CD4-positive, alpha-beta T cell treated with Interleukin-4 for 1 hour (primary cell): ENCODE measurements at regions not wholly inside any gene's neighbourhood (a gene's known extent, or its start where the extent isn't known, plus 50 kb on each side); places are given as distances from the start of the nearest gene placed in this dataset.
"Not testable (repeated sequence)": the region's sequence is repeated elsewhere in the genome, so short reads cannot be mapped to it uniquely, and the experiment has no call there.

Source experiments
- DNase-seq, 2 donors: peaks; one replicate each; pipeline ENCODE4 v3.0.0-alpha.2; 2020 to 2022

- DNase-seq, result no peak
These were observed 393.2 kb downstream of the RWDD3 start for GRCh38 chr1:95627244-95627643.

DNA sequence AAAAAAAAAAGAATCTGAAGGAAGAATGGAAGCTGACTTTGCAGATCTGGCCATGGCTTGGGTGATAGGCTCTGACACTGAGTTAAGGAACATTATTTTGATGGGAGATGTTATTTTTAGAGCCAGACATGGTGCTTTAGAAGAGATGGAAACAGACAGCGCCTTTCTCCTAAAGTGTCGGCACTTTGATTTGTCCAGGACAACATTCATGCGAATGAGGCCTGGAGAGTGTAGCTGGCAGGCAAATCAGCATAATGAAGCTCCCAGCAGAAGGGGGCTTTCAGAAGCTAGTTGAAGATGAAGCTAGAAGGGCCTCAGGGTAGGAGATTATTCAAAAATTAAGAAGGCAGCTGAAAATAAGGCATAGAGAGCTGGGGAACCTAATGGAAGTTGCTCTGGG lies 397.7 kb downstream of the RWDD3 start:
- no peak for DNase-seq

- no peak for DNase-seq
These were observed 401.8 kb downstream of the RWDD3 start for GRCh38 chr1:95635811-95636210.

DNA sequence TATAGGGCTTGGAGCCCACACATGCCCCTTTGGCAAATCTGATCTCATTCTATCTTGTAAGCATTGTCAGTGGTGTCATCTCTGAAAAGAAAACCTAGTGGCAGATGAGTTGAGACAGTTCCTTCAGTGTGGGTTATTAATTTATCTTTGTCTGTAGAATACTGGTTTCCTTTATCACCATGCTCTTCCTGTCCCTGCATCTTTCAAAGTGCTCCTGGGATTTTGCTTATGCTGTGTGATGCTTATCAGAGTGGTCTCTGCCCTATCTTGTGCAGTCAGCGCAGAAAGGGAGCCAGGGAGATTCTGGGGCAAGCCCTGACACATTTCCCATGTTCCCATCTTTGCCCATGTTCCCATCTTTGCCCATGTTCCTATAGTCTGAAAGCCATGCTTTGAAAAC lies 402.9 kb downstream of the RWDD3 start:
- DNase-seq, result no peak

- DNase-seq, result no peak
These were observed 406.7 kb downstream of the RWDD3 start for GRCh38 chr1:95640746-95641145.

- no peak for DNase-seq
These were observed 407.4 kb downstream of the RWDD3 start for GRCh38 chr1:95641386-95641785.

DNA sequence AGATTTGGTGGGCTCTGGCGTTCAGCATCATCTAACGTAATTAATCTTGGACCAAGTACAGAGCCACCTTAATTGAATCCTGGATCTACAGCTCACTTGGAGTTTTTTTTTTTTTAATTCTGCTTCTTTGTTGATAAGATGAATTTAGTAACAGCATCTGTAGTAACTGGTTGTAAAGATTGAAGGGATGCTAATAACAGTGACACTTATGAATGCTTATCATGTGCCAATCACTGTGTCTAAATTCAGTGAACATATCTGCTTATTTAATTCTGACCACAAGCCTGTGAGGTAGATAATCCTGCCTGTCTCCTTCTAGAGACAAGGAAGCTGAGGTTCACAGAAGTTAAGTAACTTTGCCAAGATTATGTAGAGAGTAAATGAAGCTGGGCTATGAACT lies 408.0 kb downstream of the RWDD3 start:
- no peak for DNase-seq

DNA sequence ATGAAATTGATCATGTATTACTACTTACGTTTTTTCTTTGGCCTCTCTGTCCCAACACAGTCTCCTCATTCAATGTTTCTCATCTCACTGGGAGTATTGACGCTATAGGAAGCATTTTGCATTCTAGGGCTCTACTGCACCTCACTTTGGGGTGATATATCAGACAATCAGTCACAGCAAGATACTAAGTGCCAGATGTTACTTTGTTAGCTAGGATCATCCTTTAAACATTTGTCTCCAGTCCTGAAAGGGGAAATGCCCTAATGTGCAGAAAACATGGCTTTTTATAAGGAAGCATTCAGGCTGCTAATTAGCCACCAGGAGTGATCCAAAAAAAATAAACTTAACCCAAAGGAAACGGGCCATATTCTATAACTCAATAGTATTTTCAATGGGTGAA lies 409.1 kb downstream of the RWDD3 start:
- DNase-seq, result no peak

GRCh38 chr1:95645126-95645525 lies 411.1 kb downstream of the RWDD3 start:
- not testable (repeated sequence) for DNase-seq

DNA sequence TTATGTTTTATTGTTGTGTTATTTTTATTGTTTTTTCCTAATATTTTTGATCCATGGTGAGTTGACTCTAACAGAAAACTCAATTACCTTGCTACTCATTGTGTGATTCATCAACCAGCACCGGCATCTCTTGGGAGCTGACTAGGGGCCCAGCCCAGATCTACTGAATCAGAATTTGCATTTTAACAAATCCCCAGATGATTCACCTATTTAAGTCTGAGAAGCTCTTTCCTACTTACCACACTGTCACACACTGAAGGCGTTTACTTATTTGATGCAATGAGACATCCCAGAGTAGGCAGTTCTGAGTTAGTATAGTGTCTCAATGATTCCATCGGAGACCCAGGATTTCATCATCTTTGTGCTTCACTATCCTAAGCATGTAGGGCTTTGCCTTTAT lies 416.6 kb downstream of the RWDD3 start:
- DNase-seq, result no peak

- DNase-seq, result no peak
These were observed 418.5 kb downstream of the RWDD3 start for GRCh38 chr1:95652423-95652965.

GRCh38 chr1:95653618-95654017 lies 419.6 kb downstream of the RWDD3 start:
- DNase-seq, result no peak

DNA sequence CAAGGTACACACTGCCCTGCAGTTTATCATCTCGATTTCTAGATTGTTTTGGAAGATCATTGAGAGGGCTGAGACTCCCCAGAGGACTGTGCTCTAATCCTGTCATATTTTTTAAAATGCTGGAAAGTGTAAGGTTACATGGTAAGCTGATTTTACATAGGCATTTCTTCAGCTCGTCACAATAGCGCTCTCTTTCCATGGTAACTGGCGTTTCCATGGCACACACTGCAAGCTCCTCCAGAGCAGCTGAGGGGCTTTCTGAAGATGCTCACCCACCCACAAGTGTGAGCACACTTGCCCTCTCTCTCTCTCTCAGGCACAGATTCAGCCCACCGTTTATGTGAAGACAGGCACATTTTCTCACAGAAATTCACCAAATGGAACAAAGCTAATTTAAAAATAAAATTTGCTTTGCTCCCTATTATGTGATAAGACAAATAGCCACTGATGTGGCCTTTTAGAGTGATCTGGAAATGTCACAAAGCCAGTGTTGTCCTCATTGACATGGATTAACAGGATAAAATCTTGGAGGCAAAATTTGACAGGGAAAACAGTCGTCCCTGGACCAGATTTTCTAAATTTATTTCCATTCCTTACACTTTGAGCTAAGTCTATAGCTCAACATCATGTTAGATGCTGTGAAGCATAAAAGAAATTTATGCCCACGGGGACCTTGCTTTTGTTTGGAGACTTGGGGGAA lies 421.5 kb downstream of the RWDD3 start:
- no peak for DNase-seq

- no peak for DNase-seq
These were observed 423.2 kb downstream of the RWDD3 start for GRCh38 chr1:95657248-95657647.

- no peak for DNase-seq
These were observed 425.2 kb downstream of the RWDD3 start for GRCh38 chr1:95659166-95659565.

GRCh38 chr1:95659588-95659987 lies 425.6 kb downstream of the RWDD3 start:
- DNase-seq, result no peak

DNA sequence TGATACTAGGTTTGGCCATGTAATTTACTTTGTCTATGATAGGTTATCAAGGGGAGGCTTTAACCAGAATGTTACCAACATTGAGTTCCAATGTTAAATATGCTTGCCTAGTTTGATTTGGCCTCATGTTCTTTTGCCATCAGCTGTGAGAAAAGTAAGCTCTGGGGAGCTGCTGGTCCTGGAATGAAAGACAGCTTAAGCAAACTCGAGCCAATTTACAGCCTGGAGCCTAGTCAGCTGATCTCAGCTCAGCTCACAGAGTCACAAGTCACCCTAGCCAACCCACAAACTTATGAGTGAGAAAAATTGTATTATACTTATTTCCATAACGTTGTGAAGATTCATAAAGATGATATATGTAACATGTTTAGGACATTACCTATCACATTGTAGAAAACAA lies 426.7 kb downstream of the RWDD3 start:
- no peak for DNase-seq

- DNase-seq, result not testable (repeated sequence)
These were observed 429.5 kb downstream of the RWDD3 start for GRCh38 chr1:95663530-95663929.

- DNase-seq, result no peak
These were observed 434.2 kb downstream of the RWDD3 start for GRCh38 chr1:95668165-95668564.

DNA sequence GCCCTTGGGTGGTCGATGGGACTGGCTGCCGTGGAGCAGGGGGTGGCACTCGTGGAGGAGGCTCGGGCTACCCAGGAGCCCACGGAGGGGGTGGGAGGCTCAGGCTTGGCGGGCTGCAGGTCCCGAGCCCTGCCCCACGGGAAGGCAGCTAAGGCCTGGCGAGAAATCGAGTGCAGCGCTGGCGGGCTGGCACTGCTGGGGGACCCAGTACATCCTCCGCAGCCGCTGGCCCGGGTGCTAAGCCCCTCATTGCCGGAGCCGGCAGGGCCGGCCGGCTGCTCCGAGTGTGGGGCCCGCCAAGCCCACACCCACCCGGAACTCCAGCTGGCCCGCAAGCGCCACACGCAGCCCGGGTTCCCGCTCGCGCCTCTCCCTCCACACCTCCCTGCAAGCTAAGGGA lies 435.6 kb downstream of the RWDD3 start:
- DNase-seq, result not testable (repeated sequence)

GRCh38 chr1:95671098-95671497 lies 437.1 kb downstream of the RWDD3 start:
- DNase-seq, result no peak

GRCh38 chr1:95679262-95679661 lies 445.3 kb downstream of the RWDD3 start:
- DNase-seq, result no peak

DNA sequence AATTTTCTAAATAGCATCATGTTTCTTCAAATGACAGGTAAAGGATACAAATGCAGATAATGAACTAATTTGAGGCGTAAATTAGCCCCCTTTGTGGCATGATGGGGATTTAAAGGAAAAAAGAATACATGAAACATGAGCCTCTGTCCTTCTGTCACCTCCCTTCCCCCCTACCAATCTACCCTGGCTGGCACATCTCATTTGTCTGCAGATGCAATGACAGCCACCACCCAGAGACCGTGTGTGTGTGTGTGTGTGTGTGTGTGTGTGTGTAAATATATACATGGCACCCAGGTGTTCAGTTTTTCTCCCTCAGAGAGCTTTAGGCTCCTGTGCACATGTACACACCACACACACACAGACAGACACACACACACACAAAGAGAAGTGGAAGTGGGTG lies 451.1 kb downstream of the RWDD3 start:
- DNase-seq, result no peak

GRCh38 chr1:95686217-95686616 lies 452.2 kb downstream of the RWDD3 start:
- no peak for DNase-seq
